Liver (tissue), 8 donors: ENCODE measurements at regions not wholly inside any gene's neighbourhood (a gene's known extent, or its start where the extent isn't known, plus 50 kb on each side); places are given as distances from the start of the nearest gene placed in this dataset.

ENCODE experiments used
- DNase-seq: peaks from one replicate; pipeline ENCODE4 v3.0.0-alpha.2; 2017; ENCODE audit warnings: low spot score
- H3K27ac ChIP-seq, 2 donors: one replicate each; pipeline ENCODE4 v1.7.0; 2013; ENCODE audit warnings: inconsistent platforms in 2 of 2, low read length in 2 of 2, control low read depth in 1 of 2, low read depth in 1 of 2, mild to moderate bottlenecking in 1 of 2
- H3K27me3 ChIP-seq, 4 donors: one replicate each; pipeline versions ENCODE4 v1.6.1 to v1.7.0; 2013; ENCODE audit warnings: low read length in 3 of 4, inconsistent platforms in 1 of 4, mild to moderate bottlenecking in 1 of 4, moderate library complexity in 1 of 4; ENCODE audit not compliant: control insufficient read depth in 4 of 4, insufficient read depth in 4 of 4
- H3K36me3 ChIP-seq, 4 donors: one replicate each; pipeline versions ENCODE4 v1.6.1 to v1.7.0; 2013; ENCODE audit warnings: low read length in 3 of 4, mild to moderate bottlenecking in 3 of 4, low read depth in 1 of 4, moderate library complexity in 1 of 4; ENCODE audit not compliant: control insufficient read depth in 4 of 4, insufficient read depth in 3 of 4
- H3K4me1 ChIP-seq, 4 donors: one replicate each; pipeline versions ENCODE4 v1.6.1 to v1.7.0; 2013; ENCODE audit warnings: low read length in 3 of 4, mild to moderate bottlenecking in 3 of 4, moderate library complexity in 1 of 4; ENCODE audit not compliant: control insufficient read depth in 4 of 4, insufficient read depth in 4 of 4
- H3K4me3 ChIP-seq, 3 donors: one replicate each; pipeline versions ENCODE4 v1.6.1 to v1.7.0; 2013; ENCODE audit warnings: low read length in 3 of 3, control low read depth in 1 of 3, low read depth in 1 of 3, mild to moderate bottlenecking in 1 of 3
- H3K9ac ChIP-seq, 2 donors: one replicate each; pipeline ENCODE4 v1.7.0; 2013; ENCODE audit warnings: low read length in 2 of 2, mild to moderate bottlenecking in 2 of 2, moderate library complexity in 2 of 2, control low read depth in 1 of 2, low read depth in 1 of 2
- H3K9me3 ChIP-seq, 4 donors: one replicate each; pipeline versions ENCODE4 v1.6.1 to v1.7.0; 2013; ENCODE audit warnings: low read length in 3 of 4; ENCODE audit not compliant: control insufficient read depth in 4 of 4
- ATF3 ChIP-seq: IDR thresholded peaks from 2 replicates; pipeline ENCODE4 v1.6.1; 2016; ENCODE audit warnings: antibody characterized with exemption
- CTCF ChIP-seq: fragments of 150-350 bp; IDR thresholded peaks from 2 replicates; pipeline ENCODE4 v1.5.1; 2017; ENCODE audit warnings: improper control_type of control experiment, low read depth, low read length; ENCODE audit not compliant: missing input control
- EGR1 ChIP-seq, 2 donors: IDR thresholded peaks; 2 replicates each; pipeline ENCODE4 v1.6.1; 2016 to 2018; ENCODE audit warnings: antibody characterized with exemption in 2 of 2, low read depth in 2 of 2
- FOXA1 ChIP-seq: IDR thresholded peaks from 2 replicates; pipeline ENCODE4 v1.6.1; 2016; ENCODE audit warnings: antibody characterized with exemption
- FOXA2 ChIP-seq: IDR thresholded peaks from 2 replicates; pipeline ENCODE4 v1.6.1; 2016; ENCODE audit warnings: antibody characterized with exemption
- GABPA ChIP-seq, 2 donors: IDR thresholded peaks in 1 of 2; conservative IDR thresholded peaks in 1 of 2; 2 replicates each; pipeline ENCODE4 v1.6.1; 2016; ENCODE audit warnings: antibody characterized with exemption in 2 of 2, mild to moderate bottlenecking in 1 of 2, moderate library complexity in 1 of 2
- HNF4A ChIP-seq, 2 donors: conservative IDR thresholded peaks; 2 replicates each; pipeline ENCODE4 v1.6.1; 2016; ENCODE audit warnings: antibody characterized with exemption in 2 of 2, mild to moderate bottlenecking in 2 of 2
- HNF4G ChIP-seq: IDR thresholded peaks from 2 replicates; pipeline ENCODE4 v1.6.1; 2016; ENCODE audit warnings: antibody characterized with exemption
- JUND ChIP-seq, 2 donors: IDR thresholded peaks; 2 replicates each; pipeline ENCODE4 v1.6.1; 2016; ENCODE audit warnings: antibody characterized with exemption in 2 of 2
- MAX ChIP-seq: IDR thresholded peaks from 2 replicates; pipeline ENCODE4 v1.6.1; 2016; ENCODE audit warnings: antibody characterized with exemption
- NR2F2 ChIP-seq: IDR thresholded peaks from 2 replicates; pipeline ENCODE4 v1.6.1; 2016; ENCODE audit warnings: antibody characterized with exemption
- RAD21 ChIP-seq, 2 donors: IDR thresholded peaks; 2 replicates each; pipeline ENCODE4 v1.6.1; 2016; ENCODE audit warnings: antibody characterized with exemption in 2 of 2, mild to moderate bottlenecking in 2 of 2
- RXRA ChIP-seq, 2 donors: IDR thresholded peaks; 2 replicates each; pipeline ENCODE4 v1.6.1; 2017 to 2018; ENCODE audit warnings: antibody characterized with exemption in 2 of 2, mild to moderate bottlenecking in 1 of 2
- SP1 ChIP-seq: IDR thresholded peaks from 2 replicates; pipeline ENCODE4 v1.6.1; 2018; ENCODE audit warnings: antibody characterized with exemption, mild to moderate bottlenecking
- TAF1 ChIP-seq: conservative IDR thresholded peaks from 2 replicates; pipeline ENCODE4 v1.6.1; 2016; ENCODE audit warnings: antibody characterized with exemption, mild to moderate bottlenecking
- YY1 ChIP-seq: IDR thresholded peaks from 2 replicates; pipeline ENCODE4 v1.6.1; 2016; ENCODE audit warnings: antibody characterized with exemption, mild to moderate bottlenecking
- ZBTB33 ChIP-seq: IDR thresholded peaks from 2 replicates; pipeline ENCODE4 v1.6.1; 2016; ENCODE audit warnings: antibody characterized with exemption
- WGBS: extraction: QIAGEN DNeasy Blood & Tissue Kit; methylation state at CpG from one replicate; pipeline ENCODE4 v1.1.7; 2013; 5-methylcytosine and 5-hydroxymethylcytosine counted together
- donor health status: healthy.
- donor health status: healthy.
- donor health status: healthy.
- donor health status: healthy.
- donor health status: healthy.

- Histone ChIP-seq H3K9me3 (peaks cover 0 to under 1% (median 0%) of the 10 kb centered on the region in 4 donors), H3K27ac (no peak overlapping the region), H3K9ac (no peak overlapping the region), H3K4me3 (no peak overlapping the region), H3K4me1 (no peaks in the 10 kb centered on the region), H3K36me3 (no peaks in the 10 kb centered on the region), H3K27me3 (no peaks in the 10 kb centered on the region)
- 81% methylated on average over 15 of the region's 15 CpGs for WGBS
- DNase-seq: no peak
- no peak for TF ChIP-seq RAD21 (IDR thresholded peaks at IDR 0.05)
- no peak for TF ChIP-seq NR2F2
- no peak for TF ChIP-seq SP1
- TF ChIP-seq EGR1 (IDR thresholded peaks at IDR 0.05; ENCODE audit: low read depth in 2 of 2): no peak
- TF ChIP-seq TAF1: no peak
- no peak for TF ChIP-seq FOXA2
- TF ChIP-seq YY1: no peak
- no peak for TF ChIP-seq JUND (IDR thresholded peaks at IDR 0.05)
- TF ChIP-seq GABPA (IDR thresholded peaks at IDR 0.05 in 1 of 2, conservative IDR thresholded peaks at IDR 0.05 in 1 of 2): no peak
- TF ChIP-seq MAX: no peak
- TF ChIP-seq CTCF: no peak
- TF ChIP-seq HNF4G: no peak
These were observed 83.2 kb upstream of the CHST15 start for GRCh38 chr10:124176349-124177179.

GRCh38 chr10:124175701-124176348 is 82.4 kb upstream of the CHST15 start:
- Histone ChIP-seq H3K9me3 (peaks cover 0 to 2% (median 0%) of the 10 kb centered on the region in 4 donors), H3K27me3 (no peaks in the 10 kb centered on the region), H3K36me3 (no peaks in the 10 kb centered on the region), H3K9ac (no peak overlapping the region), H3K27ac (no peak overlapping the region), H3K4me3 (no peak overlapping the region), H3K4me1 (no peaks in the 10 kb centered on the region)
- no peak for DNase-seq
- TF ChIP-seq HNF4A (conservative IDR thresholded peaks at IDR 0.05) (no peak), GABPA (IDR thresholded peaks at IDR 0.05 in 1 of 2, conservative IDR thresholded peaks at IDR 0.05 in 1 of 2) (no peak), NR2F2 (no peak), ATF3 (no peak), RAD21 (IDR thresholded peaks at IDR 0.05) (no peak), RXRA (IDR thresholded peaks at IDR 0.05) (no peak), FOXA1 (no peak), TAF1 (no peak), YY1 (no peak), SP1 (no peak), ZBTB33 (no peak), JUND (IDR thresholded peaks at IDR 0.05) (no peak), EGR1 (IDR thresholded peaks at IDR 0.05; ENCODE audit: low read depth in 2 of 2) (no peak), MAX (no peak)
- WGBS: 78% methylated on average over 10 of the region's 10 CpGs
